AG09309 (cell line): ENCODE measurements at regions not wholly inside any gene's neighbourhood (a gene's known extent, or its start where the extent isn't known, plus 50 kb on each side); places are given as distances from the start of the nearest gene placed in this dataset.

Source experiments
- DNase-seq: peaks from one replicate; pipeline ENCODE4 v3.0.0-alpha.2; 2010; ENCODE audit warnings: low read depth
- H3K4me3 ChIP-seq: 2 replicates; pipeline ENCODE4 v1.5.1; 2011; ENCODE audit warnings: mild to moderate bottlenecking, low read depth, low read length, moderate library complexity; ENCODE audit not compliant: control insufficient read depth
- TF ChIP-seq, protein P1 (sequence below): IDR thresholded peaks from 2 replicates; pipeline ENCODE4 v1.5.1; 2011; ENCODE audit warnings: mild to moderate bottlenecking, low read depth, low read length, inconsistent platforms; ENCODE audit not compliant: insufficient read depth, control insufficient read depth; ENCODE audit errors: missing control alignments

DNA sequence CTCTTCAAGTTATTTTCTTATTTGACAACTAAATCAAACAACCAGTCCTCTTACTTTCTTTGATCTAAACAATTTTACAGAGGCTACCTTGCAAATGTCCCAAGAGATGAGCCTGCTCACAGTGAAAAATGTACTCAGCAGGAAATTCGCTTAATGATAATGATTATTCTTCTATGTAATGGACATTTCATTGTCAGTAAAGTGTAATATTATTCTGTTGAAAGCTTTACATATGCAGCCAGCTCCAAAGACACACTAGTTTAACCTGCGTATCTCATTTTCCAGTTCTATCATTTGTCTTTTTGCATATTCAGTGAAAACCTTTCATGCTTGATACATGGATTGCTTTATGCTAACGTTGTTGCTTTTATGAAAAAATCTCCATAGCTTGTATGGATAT lies 758.7 kb upstream of the ZNF608 start:
- TF ChIP-seq, protein P1, sequence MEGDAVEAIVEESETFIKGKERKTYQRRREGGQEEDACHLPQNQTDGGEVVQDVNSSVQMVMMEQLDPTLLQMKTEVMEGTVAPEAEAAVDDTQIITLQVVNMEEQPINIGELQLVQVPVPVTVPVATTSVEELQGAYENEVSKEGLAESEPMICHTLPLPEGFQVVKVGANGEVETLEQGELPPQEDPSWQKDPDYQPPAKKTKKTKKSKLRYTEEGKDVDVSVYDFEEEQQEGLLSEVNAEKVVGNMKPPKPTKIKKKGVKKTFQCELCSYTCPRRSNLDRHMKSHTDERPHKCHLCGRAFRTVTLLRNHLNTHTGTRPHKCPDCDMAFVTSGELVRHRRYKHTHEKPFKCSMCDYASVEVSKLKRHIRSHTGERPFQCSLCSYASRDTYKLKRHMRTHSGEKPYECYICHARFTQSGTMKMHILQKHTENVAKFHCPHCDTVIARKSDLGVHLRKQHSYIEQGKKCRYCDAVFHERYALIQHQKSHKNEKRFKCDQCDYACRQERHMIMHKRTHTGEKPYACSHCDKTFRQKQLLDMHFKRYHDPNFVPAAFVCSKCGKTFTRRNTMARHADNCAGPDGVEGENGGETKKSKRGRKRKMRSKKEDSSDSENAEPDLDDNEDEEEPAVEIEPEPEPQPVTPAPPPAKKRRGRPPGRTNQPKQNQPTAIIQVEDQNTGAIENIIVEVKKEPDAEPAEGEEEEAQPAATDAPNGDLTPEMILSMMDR = no peak
- no peak for DNase-seq
- H3K4me3 ChIP-seq = no peak overlapping the region

DNA sequence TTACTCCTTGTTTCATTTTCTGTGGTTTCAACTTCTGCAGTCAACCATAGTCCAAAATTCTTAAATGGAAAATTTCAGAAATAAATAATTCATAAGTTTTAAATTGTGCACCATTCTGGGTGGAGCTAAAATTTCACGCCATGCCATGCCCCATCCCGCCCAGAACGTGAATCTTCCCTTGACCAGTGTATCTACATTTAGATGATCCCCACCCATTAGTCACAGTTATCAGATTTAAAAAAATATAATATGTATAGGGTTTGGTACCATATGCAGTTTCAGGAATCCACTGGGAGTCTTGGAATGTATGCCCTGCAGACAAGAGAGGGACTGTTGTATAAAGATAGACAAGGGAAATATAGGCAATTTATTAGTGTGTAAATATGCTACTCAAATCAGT lies 759.7 kb upstream of the ZNF608 start:
- no peak for DNase-seq
- TF ChIP-seq, protein P1 = no peak
- no peak overlapping the region for H3K4me3 ChIP-seq

DNA sequence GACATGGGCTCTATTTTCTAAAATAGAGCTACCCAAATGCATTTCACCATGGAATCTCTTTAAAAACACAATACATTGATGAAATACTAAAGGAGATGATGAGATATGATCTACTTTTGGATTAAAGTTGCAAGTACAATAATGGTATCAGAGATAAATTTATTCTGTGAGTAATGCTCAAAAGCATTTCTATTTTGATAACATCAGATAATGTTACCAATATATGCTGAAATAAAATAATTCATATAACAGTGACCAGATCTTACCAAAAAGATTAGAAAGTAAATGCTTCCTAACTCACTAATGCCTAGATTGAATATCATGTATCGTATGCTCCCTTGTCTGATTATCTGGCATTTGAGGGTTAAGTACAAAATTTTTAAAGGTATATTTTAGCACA lies 761.8 kb upstream of the ZNF608 start:
- TF ChIP-seq, protein P1 = no peak
- no peak for DNase-seq
- H3K4me3 ChIP-seq = no peak overlapping the region

DNA sequence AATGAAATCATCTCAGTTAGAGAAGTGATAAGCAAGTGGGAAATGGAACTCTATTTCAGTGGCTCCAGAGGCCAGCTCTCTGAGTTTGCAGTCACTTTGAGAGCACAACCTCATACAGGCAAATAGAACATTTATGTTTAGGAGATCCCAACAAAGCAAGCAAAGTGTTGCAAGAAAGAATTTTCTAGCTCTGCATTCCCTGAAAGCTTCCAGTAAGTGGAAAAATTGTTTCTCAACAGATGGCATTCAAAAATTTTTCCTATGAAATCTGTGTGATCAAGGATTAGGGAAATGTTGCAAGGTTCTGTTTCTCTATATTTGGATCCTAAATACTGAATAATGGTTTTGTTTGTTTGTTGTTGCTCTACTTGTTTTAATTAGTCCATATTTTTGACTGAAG lies 764.2 kb upstream of the ZNF608 start:
- no peak for DNase-seq

DNA sequence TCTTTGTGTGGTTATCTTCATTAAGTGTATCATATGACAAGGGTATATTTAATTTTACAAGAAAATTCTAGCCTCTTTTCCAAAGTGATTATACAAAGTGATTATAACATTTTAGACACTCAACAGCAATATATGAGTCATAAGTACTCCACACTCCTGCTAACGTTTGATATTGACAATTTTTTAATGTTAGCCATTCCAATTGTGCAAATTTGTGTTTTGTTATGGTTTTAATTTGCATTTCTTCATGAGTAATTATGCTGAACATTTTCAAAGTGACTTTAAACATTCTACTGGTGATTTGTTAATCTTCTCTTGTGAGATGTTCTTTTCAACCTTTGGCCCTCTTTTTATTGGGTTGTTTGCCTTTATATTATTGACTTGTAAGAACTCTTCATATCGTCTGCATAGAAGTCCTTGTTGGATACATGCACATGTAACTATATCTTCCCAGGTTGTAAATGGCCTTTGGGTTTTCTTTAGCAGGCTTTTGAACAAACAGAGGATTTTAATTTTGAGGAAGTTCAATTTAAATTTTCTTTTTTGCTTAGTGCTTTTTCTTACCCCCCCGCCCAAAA lies 771.6 kb upstream of the ZNF608 start:
- no peak for DNase-seq
- no peak overlapping the region for H3K4me3 ChIP-seq
- TF ChIP-seq, protein P1 = no peak

More for the DNA sequence above, 764.2 kb upstream of the ZNF608 start:
- TF ChIP-seq, protein P1 = no peak
- no peak overlapping the region for H3K4me3 ChIP-seq

DNA sequence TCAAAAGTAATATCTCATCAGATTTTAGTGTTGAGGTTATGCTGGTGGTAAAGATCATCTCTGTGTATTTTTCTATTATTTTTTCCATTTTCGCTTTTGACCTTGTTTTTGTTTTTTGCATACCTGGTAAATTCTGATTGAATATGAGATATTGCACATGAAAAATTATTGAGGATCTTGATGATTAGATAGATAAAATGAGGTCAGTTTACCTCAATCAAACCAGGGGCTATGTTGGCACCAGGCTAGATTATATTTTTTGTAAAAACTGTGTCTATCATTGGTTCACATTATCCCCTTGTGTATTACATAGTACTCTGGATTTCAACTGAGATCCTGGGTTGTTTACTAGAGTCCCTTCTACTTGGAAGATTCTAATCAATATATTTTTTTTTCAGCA lies 774.9 kb upstream of the ZNF608 start:
- H3K4me3 ChIP-seq = no peak overlapping the region
- DNase-seq = no peak
- TF ChIP-seq, protein P1 = no peak

DNA sequence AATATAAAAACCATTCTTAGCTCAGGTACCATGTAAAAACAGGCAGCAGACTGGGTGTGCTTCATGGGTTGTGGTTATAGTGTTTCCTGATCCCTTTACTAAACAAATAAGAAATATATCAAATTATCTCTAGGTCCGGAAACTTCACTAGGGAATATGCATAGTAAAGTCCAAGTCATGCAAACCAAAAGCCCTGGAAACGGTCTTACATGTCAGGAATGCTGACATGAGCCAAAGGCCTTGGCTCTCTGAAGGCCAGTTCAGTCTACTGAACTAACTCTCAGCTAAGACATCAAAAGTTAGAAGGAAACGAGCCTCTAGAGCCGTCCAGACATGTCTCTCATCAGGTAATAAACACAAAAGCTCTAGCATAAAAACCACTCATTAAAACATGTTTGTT lies 778.9 kb upstream of the ZNF608 start:
- TF ChIP-seq, protein P1 = no peak
- DNase-seq = no peak
- no peak overlapping the region for H3K4me3 ChIP-seq
